Activated CD8-positive, alpha-beta memory T cell treated with anti-CD3 and anti-CD28 coated beads for 1 hour (primary cell): ENCODE measurements at regions not wholly inside any gene's neighbourhood (a gene's known extent, or its start where the extent isn't known, plus 50 kb on each side); places are given as distances from the start of the nearest gene placed in this dataset.

Experiments
- DNase-seq, 2 donors: peaks; one replicate each; pipeline ENCODE4 v3.0.0-alpha.2; 2020; ENCODE audit warnings: low read depth in 1 of 2; ENCODE audit errors: extremely low read depth in 1 of 2

DNA sequence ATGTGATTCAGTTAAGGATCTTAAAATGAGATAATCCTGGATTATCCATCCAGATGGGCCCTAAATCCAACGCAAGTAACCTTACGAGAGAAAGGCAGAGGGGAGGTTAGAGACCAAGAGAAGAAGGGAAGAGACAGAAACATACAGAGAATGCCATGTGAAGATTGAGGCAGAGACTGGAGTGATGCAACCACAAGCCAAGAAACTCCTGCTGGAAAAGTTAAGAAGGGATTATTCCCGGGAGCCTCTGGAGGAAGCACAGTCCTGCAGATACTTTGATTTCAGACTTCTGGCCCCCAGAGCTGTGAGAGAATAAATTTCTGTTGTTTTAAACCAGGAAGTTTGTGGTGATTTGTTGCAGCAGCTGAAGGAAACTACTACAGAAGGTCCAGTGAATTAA lies 992.7 kb downstream of the BCL11A start:
- DNase-seq, result no peak

DNA sequence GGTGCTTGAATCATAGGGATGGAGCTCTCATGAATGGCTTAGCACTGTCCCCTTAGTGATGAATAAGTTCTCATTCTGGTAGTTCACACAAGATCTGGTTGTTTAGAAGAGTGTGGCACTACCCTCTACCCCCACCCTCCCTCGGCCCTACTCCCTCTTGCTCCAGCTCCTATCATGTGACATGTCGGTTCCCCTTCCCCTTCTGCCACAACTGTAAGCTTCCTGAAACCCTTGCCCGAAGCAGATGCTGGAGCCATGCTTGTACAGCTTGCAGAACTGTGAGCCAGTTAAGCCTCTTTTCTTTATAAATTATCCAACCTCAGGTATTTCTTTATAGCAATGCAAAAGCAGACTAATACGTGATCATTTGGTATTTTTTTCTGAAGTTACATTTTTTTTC lies 1012.6 kb downstream of the BCL11A start:
- DNase-seq, result no peak

DNA sequence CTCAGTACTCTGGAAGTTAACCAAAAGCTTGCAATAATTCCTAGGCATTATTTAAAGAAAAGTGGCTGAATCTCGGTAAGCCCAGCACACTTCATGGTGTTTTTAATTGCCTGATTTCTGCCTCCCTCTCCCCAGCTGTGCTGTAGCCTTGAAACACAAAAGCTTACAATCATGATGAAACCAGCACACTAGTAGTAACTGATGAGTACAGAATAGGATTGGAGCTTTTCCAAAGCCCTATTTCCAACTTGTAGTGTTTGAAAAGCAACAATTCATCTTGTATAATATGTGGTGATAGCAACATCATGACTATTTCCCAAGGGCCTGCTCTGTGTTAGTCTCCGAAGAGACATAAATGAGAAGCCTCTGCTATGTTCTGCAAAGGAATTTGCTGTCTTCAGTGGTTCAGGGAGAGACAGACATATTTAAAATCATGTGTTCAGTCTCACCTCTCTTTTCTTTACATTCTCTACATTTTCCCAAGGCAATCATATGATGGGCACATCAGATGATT lies 1015.0 kb downstream of the BCL11A start:
- DNase-seq, result no peak

DNA sequence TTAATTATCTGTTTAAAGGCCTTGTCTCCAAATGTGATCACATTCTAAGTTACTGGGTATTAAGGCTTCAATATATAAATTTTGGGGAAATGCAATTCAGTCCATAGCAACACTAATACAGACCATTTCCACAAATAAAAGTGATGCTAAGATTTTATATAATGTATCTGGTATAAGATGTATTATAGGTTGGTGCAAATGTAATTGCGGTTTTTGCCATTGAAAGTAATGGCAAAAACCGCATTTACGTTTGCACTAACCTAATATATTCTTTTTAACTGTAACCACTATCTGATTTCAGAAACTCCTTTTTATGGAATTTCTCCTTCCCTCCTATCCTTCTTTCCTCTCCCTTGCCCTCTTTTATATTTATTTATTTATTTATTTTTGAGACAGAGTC lies 1020.6 kb downstream of the BCL11A start:
- no peak for DNase-seq

DNA sequence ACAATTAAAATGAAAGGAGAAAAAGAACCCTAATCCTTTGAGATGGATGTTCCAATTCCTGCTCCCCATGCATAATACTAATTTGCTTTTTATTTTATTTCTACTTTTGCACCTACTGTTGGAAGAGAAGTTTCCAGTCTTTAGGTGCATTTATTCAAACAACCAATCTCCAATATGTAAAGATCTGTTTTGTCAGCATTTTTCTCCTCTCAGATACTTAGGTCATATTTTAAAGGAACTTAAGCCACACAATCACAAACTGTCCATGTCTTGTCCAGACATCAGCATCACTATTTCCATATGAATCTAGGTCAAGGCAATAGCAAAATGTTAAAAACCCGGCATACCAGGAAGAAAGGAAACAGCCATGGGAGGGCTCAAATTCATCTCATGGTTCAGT lies 1023.2 kb downstream of the BCL11A start:
- DNase-seq, result no peak

DNA sequence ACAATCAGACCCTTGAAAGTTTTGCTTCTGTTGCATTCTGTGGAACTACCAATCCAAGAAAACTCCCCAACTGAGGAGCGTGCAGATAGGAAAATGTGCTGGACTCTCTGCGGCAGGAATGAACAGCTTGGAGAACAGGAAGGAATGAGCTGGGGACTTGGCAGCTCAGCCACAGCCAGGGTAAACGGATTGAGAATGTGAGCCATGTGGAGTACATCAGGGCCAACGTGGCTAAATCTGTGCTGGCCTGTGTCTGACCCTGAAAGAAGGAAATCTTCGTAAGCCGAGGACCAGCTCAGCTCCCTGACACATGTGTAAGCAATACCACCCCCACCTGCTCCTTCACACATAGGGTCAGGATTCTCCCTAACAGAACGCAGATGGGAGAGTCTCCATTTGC lies 1023.7 kb downstream of the BCL11A start:
- no peak for DNase-seq

DNA sequence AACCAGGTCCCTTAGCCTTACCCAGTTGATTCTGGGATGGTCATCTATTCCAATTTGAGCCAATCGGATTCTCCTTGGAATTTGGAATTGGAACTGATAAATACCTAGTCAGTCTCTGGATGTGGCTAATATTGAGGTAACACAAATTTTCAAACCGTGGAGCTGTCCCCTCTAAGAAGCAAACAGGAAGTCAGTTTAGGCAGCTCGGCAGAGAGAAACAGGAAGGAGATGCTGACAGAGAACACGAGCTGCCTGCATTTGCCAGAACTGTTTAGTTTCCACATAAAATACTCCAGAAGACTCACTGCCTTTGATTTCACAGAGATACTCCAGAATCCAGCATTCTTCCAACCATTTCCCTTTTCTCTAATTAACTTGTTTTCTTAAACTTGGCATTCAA lies 1024.9 kb downstream of the BCL11A start:
- DNase-seq, result no peak

DNA sequence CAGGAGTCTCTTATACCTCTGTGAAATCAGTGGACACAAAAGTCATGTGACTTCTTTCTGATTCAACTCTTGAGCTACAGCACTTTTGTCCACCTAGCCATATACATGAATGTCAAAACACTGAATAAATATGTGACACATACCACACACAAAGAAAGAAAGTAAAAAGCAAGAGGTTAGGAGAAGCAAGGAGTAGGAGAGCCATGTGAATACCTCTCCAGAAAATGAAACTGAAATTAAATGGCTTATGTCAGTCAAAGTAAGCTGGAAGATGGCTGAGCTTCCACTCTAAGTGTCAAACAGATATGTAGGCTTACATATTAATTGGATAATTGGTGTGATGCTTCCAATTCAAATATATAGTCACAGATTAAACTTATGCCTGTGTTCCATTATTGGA lies 1050.5 kb downstream of the BCL11A start:
- no peak for DNase-seq

DNA sequence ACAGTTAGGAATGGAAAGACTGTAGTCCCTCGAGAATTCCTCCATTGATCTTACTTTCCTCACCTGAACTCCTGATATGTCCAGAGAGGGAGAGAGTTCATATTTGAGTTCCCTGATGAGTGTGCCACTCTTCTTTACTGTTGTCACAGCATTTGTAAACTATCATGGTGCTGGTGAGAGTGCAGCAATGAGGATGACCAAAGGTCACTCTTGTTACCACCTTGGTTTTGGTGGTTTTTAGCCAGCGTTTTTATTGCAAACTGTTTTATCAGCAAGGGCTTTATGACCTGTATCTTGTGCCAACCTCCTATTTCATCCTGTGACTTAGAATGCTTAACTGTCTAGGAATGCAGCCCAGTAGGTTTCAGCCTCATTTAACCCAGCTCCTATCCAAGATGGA lies 1062.5 kb downstream of the BCL11A start:
- DNase-seq, result no peak

DNA sequence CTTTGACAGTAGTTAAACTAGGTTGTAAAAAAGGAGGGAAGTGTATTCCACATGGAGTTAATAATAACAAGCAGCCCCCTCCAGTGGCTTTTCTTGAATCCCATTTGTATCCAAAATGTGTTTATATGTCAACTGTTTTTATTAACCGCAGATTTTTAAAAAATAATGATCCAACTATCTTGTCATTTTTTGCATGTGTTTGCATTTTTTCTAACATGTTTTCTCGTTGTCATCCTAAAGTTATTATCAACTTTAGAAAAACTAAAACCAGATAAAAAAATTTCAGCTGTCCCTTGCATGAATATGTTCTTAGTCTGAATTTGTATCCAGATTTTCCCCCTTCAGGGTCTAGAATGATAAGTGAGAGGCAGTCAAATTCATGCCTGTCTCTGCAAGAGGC lies 1063.3 kb downstream of the BCL11A start:
- no peak for DNase-seq

DNA sequence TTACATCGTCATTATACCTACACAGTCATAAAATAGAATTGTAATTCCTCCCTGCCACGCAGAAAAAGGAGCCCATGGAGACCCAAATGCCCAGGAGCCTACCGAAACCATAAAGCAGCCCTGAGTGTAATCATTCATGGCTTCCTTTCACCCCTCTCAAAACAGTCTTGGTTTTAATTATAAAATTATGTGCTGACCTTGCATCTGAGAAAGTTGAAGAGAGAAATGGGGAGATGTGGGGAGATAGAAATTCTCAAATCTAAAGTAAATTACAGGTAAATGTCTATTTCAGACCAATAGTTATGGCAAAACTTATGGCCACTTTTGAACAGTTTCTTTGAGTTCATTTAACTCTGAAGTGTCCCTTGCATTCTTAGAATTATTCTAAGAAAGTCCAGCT lies 1068.8 kb downstream of the BCL11A start:
- DNase-seq, result no peak

DNA sequence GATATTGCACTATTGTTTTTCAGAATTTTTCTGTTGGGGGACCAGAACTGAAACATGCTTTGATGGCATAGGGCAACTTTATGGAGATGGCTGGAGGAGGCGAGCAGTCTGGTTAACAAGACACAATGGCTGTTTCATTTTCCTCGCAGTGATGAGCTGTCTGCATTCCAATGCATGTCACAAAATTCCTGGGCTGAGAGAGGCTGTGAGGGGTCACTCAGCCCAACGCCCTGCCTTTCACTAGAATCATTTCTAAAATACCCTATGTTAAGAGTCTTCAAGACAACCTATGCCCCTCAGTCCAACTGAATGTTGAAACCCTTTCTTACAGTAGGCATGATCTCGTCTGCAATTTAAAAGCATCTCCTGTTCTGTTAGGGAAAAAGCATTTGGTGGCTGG lies 1090.0 kb downstream of the BCL11A start:
- no peak for DNase-seq

DNA sequence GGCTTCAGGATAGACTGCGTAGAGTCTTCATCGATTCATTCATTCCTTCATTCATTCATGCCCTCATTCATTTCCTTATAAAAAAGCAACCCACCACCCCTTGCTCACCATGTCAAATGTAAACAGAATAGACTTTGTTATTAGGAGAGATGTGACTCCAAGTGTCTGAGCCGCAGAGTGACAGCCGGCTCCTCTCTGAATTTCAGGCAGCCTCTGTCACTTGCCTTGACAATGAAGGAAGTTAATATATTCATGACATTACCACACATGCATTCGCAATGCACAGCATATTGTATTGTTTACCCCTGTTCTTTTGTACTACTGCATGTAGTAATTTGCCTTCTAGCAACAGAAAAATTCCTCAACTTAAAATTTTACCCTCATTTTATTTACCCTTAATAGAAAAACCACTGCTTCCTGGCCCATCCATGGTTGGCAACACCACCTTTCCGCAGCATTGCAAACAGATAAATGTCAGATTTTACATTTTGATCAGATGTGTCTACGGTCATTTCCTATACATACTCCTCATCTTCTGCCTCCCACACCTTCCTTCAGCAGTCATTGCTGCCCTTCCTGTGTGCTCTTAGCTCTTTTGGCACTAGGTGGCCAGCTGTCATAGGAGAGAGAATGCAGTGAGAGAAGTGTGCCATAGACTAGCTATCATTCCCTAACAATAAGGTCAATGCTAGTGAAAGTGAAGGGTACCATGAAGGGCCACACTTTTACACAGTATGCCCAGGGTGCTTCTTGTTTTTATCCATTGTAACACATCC lies 1090.8 kb downstream of the BCL11A start:
- no peak for DNase-seq

DNA sequence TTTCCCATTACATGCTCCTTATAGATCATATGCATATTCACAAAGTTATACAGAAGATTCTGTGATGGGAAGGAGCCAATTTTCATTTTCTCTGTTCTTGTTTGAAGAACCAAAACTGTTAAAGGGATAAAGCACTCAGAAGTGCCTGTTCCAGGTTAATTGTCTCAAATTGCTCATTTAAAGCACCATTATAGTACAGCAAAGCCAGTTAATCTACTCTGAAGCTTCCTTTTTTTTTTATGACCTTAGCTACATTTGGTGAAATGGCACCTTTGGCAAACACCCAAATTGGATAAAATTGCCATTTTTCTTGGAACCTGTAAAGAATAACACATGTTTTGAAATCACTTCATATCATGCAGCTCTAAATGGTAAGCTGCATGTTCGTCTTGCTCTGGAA lies 1092.3 kb downstream of the BCL11A start:
- no peak for DNase-seq

DNA sequence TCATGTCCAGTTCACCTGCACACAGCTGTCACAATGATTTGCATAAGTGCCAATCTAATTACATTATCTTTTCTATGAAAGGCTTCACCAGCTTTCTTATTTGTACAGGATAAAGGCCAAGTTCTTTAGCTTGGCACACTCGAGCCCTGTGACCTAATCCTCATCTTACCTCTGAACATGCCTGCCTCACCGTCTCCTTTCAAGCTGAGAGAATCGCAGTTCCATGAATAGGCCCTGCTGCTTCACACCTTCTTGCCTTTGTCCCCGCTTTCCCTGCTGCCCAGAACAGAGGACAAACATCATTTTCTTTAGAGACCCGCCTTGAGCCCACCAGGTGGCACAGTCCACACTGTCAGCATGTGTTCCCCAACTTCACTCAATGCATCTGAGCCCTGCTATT lies 1094.7 kb downstream of the BCL11A start:
- DNase-seq, result no peak

DNA sequence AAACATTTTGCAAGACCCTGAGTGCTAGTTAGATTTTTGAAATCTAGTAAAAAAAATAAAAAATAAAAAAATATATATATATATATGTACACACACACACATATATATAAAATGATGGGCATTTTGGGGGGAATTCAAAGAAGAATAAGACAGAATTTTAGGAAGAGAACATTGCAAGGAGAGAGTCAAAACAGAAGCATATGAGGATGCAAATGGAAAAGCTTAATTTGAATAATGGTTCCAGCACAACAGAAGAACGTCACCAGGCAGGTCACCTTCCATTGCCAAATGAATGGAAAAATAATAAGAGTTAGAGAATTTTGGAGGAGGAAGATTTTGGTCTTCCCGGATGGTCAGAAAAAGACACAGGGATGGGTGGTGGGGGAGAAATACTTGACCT lies 1097.2 kb downstream of the BCL11A start:
- no peak for DNase-seq

DNA sequence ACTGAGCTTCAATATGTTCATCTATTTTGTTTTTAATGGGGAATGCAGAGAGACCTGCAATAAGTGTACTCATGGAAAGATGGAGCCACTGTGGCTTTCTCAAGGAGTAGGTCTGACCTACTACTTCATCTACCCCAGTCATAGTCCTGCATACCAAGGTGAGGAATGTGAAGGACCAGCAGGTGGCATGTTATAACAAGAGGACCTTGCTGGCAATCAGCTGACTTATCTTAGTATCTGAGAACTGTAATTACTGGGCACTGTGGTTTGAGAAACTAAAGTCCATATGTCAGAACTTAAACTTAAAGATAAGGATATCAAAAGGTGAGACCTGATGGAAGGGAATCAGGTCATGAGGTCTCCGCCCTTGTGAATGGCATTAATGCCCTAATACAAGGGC lies 1104.2 kb downstream of the BCL11A start:
- DNase-seq, result no peak

DNA sequence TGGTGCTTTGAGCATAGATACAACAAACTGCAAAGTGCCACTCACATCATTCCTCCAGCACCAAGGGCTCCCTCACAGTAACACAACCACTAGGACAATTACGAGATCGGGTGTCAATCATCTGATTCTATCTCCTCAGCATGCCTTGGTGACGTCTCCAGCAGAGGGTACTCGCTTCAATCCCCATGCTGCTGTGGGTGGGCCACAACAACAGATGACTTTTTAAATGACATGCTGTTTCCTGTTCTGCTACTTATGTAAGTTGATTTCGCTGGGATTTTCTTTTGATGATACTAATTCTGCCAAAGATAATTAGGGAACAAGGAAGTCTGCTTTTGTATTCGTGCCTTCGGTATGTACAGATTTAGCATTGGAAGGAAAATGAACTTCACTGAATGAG lies 1113.0 kb downstream of the BCL11A start:
- DNase-seq, result no peak

DNA sequence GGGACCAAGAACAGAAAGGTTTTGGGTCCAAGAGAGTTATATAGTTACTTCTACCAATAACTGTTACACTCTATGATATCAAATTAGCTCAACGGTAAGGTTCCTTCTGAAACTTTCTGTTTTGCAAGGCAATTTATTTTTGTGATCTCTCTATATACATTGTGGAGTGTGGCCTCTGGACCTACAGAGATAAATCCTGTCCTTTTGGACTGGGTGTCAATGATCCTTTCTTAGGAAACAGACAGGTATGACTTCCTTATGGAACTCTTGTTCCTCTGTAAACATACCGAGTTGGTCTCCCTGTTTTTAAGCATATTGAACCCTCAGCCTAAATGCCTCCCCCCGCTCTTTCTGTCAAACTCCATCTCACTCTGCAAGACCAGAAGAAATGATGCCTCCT lies 1117.8 kb downstream of the BCL11A start:
- no peak for DNase-seq

DNA sequence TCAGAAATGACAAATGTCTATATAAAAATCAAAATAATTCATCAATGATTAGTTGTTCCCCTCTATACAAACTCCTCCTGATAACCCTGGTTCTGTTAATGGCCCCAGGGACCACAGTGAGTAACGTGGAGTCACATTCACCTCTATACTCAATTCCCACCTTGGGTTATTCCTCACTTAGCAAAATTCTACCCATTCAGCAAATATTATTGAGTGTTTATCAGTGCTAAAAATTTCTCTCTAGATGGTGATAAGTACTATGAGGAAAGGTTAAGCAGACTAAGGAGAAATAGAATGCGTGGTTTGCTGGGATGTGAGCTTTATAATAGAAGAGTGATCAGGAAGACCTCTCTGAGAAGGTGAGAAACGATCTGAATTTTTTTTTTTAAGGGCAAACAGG lies 1124.5 kb downstream of the BCL11A start:
- no peak for DNase-seq

DNA sequence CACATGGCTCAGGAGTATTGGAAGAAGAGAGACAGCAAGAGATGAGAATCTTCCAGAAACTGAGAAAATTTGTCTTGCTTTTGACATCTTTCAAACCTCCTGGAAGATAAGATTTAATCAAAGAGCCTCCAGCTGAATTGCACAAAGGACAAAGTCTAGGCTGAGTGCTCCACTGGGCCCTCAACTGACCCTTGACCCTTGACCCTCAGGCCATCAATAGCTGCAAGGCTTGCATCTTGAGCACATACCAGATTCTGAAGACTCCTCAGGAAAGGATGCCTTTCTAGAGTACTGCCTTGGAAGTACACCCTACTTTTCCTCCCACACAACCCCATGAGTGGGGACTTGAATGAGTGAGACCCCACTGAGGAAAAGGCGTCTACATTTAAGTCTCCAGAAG lies 1125.5 kb downstream of the BCL11A start:
- no peak for DNase-seq

DNA sequence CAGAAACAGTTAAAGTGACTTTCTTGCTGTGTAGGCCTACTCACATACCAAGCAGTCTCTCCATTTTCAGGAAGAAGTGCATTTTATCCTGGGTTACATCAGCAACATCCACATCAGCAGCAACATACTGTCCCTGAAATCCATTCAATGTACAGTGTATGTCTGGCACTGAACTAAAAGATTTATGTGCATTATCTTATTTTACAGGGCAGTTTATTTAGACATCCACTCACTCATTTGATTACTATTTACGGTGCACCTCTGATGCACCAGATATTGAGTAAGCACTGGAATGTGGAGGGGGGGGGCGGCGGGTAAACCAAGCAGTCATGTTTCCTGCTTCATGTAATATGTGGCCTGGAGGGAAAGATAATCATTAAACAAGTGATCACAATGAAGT lies 1128.2 kb downstream of the BCL11A start:
- DNase-seq, result no peak
